ENCODE measurements at regions not wholly inside any gene's neighbourhood (a gene's known extent, or its start where the extent isn't known, plus 50 kb on each side); places are given as distances from the start of the nearest gene placed in this dataset.
"Not testable (repeated sequence)": the region's sequence is repeated elsewhere in the genome, so short reads cannot be mapped to it uniquely, and the experiment has no call there.

DNA sequence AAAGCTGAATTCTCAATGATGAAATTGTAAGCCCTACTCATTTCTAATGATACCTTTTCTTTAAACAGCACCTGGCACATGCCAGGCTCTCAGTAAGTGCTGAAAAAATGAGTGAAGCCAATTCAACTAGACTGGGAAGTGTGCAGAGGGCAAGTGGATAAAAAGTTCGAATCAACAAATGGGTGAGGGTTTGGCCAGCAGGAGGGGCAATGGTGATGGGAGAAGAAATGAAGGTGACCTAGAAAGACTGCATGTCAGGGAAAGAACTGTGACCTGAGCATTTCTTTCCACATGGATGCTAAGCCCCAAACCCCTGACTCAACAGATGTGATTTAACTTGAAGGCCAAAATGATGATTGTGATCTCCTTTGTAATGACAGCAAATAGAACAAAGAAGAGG lies 54.6 kb downstream of the DKK1 start:
- no peak for DNase-seq (ENCODE audit: low read depth in 2 of 2)

DNA sequence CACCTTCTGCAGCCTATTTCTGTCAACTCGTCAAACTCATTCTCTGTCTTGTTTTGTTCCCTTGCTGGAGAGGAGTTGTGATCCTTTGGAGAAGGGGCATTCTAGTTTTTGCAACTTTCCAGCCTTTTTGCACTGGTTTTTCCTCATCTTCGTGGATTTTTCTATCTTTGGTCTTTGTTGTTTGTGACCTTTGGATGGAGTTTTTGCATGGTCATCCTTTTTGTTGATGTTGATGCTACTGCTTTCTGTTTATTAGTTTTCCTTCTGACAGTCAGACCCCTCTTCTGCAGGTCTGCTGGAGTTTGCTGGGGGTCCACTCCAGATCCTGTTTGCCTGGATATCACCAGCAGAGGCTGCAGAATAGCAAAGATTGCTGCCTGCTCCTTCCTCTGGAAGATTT lies 60.1 kb downstream of the DKK1 start:
- not testable (repeated sequence) for DNase-seq (ENCODE audit: low read depth in 2 of 2)

DNA sequence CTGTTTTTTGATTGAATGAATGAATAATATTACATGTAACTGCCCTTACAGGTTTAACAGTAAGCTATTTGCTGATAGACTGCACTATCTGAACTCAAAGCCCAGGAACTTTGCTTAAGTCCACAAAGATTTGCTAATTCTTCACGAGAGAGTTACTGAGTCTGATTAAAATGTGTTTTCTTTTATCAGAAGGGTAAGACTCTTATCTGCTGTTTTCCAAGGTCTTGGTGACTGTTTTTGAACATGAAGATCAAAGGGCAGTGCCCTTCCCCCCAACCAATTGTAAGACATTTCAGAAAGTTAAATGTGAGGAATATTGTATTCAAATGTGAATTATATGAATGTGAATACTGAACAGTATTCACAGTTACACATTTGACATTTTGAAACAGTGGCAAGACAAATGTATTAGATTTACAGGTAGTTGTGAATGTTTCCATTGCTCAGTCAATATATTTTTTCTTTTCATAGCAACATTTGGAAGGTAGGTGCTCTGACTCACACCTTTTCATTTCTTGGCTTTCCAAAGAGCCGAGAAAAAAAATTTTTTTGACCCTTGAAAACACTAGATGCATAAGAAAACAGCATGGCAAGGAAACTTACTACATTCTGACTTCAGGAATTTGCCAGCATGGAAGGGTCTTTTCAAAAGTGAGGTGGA lies 62.7 kb downstream of the DKK1 start:
- DNase-seq (ENCODE audit: low read depth in 2 of 2) = no peak

DNA sequence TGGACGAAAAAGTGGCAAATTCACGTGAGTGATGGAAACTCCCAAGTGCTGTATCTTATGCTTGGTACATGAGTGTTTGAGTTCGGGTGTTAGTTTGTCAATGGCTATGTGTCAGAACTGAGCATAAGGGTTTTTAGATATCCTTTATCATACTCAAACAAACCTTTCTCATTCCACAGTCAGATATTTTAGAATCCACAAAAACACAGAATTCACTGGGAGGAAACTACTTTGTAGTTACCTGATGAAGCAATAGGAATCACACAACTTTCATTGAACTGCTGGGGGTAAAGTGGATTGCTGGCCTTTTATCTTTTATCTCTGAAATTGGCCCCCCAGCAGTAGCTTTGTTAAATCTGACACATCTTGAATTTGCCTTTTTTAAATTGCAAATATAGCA lies 64.0 kb downstream of the DKK1 start:
- no peak for DNase-seq (ENCODE audit: low read depth in 2 of 2)

DNA sequence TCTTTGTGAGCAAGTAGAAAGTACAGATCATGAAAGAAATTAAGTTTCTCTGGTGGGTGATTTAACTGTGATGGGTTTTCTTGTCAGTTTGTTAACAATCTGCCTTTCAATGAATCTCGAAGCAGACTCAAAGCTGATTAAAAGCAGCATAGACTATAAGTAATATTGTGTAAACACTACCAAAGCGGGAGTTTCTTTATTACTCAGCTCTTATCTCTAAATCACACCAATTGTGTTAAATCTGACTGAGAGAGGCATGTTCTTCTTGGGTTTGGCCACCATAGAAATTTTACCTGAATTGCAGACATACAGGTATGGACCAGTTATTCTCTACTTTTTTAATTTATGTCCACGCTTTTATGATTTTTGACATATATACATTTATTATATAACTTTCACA lies 65.2 kb downstream of the DKK1 start:
- DNase-seq (ENCODE audit: low read depth in 2 of 2) = no peak

DNA sequence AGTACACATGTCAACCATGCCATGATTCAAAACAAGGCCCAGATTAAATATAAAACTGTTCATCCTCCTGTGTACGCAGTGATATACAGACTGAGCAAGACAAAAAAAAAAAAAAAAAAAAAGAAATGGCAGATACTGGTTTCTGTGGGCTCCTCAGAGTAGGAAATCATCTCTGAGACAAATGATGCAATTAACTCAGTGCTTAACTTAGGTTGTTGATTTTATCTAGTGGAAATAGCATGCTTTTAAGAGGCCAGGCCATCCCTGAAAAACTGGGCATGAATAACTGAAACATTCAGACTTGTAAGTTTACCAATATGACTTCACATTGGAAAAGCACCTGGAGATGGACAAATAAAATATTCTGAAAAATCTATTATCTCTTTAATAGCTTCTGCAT lies 69.0 kb downstream of the DKK1 start:
- no peak for DNase-seq (ENCODE audit: low read depth in 2 of 2)

DNA sequence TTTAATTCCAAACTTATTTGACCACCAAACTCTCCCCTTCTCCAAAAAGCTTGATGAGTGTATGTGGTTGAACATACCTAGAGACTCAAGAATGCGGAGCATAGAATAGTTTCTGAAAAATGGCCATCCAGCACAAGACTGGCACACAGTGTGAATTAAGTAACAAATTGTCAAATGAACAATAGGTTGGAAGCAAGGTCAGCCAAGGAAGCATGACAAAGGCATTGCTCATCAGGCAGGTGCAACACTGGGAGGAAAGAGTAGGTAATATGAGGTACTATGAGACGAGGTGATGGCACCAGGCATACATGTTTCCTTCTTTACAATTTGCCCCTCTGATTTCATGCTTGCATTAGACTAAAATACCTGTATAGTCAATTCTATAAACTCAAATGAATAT lies 73.7 kb downstream of the DKK1 start:
- DNase-seq (ENCODE audit: low read depth in 2 of 2) = no peak

DNA sequence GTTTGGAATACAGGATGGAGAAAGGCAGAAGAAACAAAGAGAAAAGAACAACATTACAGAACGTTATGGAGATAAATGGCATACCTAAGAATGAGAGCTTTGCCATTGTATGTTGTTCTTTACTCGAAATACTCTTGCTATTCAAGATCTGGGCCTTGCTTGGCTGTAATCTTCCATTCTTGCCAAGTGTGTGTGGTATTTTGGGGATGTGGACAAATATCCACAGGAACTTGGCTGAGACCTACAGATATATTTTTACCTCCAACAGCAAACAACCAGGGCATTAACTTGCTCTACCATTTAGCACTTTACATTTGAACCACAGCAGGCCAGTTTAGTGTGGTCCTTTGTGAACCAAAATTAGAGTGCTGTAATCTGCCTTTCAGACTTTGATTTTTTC lies 76.3 kb downstream of the DKK1 start:
- no peak for DNase-seq (ENCODE audit: low read depth in 2 of 2)

DNA sequence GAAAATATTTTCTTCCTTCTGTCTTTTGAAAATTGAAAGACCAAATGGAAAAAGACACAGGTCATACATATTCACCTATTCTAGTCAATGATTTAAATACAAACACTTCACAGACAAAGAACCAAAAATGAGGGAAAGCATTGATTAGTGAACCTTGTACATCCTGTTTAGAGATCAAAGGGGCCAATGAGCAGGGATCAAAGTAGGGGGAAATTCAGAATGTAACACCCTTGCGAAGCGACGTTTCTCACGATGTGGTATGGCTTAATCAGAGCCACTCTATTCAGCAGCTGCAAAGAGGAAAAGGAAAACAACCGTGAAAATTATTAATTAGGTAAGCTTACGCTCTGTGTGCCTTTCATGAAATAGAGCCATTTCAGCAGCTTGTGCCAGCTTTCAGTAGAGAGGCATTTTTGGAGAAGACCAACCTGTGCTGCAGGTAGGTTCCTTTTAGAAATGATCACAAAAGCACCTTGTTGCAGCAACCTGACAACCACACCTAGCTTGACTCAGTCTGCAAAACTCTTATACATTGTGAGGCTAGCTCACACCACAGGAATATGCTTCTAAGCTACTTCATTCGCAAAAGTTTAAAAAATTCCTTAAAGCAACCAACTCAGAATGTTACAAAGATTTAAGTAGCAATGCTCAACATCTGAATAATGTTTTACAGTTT lies 78.0 kb downstream of the DKK1 start:
- DNase-seq (ENCODE audit: low read depth in 2 of 2) = no peak

DNA sequence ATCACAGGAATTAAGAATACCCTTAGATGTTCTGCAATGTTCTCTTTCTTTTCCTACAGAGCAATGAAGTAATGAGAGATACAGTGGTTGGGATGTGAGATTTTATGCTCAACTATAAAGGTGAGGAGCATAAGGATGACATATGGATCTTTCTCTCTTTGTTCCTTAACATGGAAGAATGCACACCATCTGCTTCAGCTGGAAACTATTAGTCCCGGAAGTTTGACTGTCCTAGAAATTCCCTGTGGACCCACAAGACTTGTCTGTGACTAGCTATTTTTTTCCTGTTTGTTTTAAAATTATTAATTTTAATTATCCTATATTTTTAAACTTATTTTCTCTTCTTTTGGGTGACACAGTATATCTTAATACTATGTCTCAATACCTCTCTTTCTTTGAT lies 80.2 kb downstream of the DKK1 start:
- DNase-seq (ENCODE audit: low read depth in 2 of 2) = no peak

DNA sequence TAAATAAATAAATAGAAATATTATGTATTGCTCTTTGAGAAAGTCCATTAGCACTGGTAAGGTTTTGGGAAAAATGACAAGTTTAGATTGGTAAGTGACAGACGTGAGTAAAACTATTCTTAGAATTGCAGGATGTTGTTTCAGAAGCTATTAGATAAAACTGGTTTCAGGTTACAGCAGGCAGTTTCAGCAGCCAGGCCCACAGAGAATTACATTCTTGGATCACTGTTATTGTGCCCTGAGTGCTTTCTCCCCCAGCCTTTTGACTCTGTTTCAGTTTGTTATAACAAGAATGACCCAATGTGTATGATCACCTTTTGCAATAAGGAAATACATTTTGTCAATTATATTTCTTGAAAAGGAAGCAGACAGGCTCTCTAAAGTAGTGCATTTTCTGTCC lies 86.5 kb downstream of the DKK1 start:
- DNase-seq (ENCODE audit: low read depth in 2 of 2) = no peak

DNA sequence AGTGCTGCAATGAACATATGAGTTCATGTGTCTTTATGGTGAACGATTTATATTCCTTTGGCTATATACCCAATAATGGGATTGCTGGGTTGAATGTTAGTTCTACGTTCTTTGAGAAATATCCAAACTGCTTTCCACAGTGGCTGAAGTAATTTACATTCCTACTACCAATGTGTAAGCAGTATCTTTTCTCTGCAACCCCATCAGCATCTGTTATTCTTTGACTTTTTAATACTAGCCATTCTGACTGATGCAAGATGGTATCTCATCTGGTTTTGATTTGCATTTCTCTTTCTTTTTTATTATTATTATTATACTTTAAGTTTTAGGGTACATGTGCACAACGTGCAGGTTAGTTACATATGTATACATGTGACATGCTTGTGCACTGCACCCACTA lies 89.7 kb downstream of the DKK1 start:
- peak in 1 of 2 experiments; percentile 17 for DNase-seq (ENCODE audit: low read depth in 2 of 2)

DNA sequence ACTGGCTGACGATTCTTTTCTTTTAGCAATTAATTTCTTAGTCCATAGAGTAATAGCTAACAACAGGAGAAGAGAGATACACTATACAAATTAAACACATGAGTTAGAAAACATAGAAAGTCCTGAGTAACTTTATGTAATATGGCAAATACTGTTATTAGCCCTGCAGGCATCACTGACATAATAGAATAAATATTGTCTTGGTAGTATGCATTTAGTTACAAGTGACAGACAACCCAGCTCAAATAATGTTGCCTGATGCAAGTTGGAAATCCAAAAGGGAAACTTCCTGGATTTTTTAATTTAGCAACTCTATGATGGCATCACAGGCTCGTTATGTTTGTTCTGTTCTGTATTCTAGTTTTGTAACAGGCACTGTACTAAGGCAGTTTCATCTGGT lies 95.1 kb downstream of the DKK1 start:
- no peak for DNase-seq (ENCODE audit: low read depth in 2 of 2)

DNA sequence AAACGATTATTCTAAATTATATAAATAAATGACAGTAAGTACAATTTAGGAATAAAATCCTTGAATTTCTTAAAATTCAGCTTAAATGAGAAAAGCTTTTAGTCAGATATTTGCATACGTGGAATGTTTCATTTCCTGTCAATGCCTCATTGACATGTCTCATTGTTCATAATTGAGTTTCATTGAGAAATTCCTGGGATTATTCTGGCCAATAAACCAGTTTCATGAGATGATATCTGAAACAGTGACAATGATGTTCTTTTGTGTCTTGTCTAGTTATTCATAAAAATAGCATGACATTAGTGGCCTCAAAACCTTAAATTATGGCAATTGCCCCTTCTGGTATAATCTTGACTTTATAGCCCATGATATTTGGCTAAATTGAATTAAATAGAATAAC lies 95.8 kb downstream of the DKK1 start:
- no peak for DNase-seq (ENCODE audit: low read depth in 2 of 2)

DNA sequence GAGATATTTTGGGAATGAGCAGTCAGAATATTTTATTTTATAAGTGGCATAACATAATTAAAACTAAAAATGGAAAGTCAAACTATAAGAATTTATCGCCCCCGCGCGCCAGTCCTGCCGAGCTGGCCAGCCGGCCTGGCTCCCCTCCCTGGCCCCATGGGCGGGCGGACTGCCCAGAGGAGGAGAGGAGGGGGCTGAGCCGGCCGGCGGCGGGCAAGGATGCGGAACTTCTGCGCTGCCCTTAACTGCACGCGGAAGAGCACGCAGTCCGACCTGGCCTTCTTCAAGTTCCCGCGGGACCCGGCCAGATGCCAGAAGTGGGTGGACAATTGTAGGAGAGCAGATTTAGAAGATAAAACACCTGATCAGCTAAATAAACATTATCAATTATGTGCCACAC lies 96.8 kb downstream of the DKK1 start:
- DNase-seq (ENCODE audit: low read depth in 2 of 2) = no peak

DNA sequence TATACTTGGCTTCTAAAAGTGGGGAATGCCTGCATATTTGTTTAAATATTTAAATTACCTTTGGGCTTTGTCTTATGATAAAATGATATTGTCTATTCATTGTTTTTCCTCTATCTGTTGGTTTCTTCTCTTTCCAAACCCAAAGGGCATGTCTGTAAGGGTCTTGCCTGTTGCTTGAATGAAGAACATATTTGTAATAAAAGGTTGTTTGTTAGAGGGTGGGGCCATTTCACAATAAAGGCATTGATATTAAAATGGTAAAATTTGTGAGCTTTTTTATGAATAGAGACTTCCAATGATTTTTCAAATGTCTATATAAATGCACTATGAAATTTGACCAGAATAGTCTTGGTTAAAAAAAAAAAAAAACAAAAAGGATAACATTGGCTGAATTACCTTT lies 105.2 kb downstream of the DKK1 start:
- DNase-seq (ENCODE audit: low read depth in 2 of 2) = no peak

DNA sequence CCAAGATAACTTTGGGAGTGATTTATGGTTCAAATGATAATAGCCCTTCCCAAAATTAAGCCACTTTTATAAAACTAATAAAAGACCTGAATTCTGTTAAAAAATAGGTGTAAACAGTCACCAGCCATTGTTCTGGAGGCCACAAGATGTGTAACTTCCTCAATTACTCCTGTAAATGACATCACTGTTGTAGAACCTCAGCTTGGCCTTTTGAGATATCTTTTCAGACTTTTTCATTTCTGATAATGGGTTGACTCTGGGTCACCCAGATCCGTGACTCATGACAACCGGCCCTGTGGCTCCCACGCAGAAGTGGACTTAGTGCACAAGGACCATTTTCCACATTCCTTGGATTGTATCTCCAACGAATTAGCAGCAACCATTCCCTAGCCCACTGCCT lies 106.6 kb downstream of the DKK1 start:
- no peak for DNase-seq (ENCODE audit: low read depth in 2 of 2)

DNA sequence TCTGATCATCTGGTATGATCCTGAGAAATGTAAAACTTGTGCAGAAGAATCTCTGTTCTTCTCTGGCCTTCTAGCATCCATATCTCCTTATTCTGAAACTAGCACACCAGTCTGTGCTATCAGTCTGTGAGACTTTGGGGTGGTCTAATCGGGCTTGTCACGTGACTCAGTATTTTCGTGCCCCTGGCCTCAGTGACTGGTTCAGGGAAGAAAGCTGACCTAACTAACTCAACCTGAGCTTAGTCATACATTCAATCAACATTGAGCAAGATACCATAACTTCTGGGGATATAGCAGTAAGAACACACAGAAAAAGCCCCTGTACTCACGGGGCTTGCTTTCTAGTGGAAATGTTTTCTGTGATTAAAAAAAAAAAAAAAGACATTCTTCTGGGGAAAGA lies 109.3 kb downstream of the DKK1 start:
- DNase-seq (ENCODE audit: low read depth in 2 of 2) = no peak

DNA sequence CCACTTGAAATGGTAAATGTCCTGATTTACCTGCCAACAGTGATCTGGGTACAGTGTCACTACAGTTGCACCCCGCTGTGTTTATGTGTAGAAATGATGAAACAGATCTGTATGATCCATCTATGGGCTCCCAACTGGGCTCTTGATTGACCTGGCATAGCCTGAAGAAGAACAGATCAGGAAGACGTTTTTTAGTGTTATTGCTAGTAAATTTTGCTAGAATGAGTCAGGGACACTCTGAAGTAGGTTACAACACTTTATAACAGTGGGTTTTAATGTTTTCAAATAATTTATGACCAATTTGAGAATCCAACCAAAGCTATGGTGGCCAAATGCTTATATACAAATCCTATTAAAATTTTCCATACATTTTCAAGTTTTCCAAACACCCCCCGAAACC lies 110.3 kb downstream of the DKK1 start:
- no peak for DNase-seq (ENCODE audit: low read depth in 2 of 2)

DNA sequence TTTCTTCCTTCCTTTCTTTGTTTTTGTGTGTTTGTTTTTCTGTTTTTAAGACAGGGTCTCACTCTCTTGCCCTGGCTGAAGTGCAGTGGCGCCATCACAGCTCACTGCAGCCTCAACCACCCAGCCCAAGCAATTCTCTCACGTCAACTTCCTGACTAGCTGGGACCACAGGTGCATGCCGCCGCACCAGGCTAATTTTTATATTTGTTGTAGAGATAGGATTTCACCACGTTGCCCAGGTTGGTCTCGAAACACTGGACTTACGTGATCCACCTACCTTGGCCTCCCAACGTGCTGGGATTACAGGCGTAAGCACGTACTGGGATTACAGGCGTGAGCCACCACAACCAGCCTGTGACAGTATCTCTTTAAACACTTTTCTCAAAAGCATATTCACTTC lies 120.7 kb downstream of the DKK1 start:
- DNase-seq (ENCODE audit: low read depth in 2 of 2) = no peak

DNA sequence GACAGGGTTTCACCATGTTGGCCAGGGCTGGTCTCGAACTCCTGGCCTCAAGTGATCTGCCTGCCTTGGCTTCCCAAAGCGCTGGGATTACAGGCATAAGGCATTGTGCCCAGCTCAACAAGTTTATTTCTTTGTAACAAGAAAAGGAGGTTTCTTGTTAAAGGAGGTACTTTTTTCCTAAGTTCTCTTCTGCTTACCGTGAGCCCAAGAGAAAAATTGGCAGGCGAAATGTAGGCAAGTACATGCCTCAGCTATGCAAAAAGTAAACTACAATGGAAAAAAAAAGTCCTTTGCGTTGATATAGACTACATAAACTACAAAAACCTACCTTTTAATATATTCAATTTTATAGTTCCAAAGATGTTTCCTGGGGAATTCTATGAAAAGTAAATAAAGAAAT lies 122.6 kb downstream of the DKK1 start:
- DNase-seq (ENCODE audit: low read depth in 2 of 2) = no peak

DNA sequence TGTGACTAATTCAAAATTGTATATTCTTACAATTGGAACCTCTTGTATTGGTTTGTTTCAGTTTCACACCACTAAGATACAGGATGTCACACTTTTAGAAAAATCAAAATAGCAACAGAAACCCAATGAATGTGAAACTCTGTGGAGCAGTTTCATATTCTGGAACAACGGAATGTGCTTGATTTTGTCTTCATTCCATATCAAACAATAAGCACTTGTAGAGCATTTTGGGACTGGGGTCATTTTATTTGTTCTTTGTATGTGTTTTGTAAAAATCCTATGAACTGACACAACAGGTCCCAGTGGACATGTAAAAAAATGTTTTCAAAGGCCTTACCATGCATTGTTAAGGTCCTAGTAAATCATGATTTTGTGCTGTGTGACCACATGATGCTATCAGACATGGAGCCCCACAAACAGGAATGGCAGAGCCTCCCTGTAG lies 123.1 kb downstream of the DKK1 start:
- DNase-seq (ENCODE audit: low read depth in 2 of 2) = no peak

DNA sequence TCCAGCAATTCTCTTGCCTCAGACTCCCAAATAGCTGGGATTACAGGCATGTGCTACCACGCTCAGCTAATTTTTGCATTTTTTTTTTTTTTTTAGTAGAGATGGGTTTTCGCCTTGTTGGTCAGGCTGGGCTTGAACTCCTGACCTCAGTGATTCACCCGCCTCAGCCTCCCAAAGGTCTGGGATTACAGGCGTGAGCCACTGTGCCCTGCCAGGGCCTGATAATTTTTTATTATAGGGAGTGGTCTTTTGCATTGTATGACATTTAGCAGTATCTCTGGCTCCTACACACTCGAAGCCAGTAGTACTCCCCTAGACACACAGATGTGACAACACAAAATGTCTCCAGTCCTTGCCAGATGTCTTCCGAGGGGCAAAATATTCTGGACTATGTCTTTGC lies 124.0 kb downstream of the DKK1 start:
- DNase-seq (ENCODE audit: low read depth in 2 of 2) = no peak

Data from fibroblast of skin of left quadriceps (primary cell).